ENCODE measurements at regions not wholly inside any gene's neighbourhood (a gene's known extent, or its start where the extent isn't known, plus 50 kb on each side); places are given as distances from the start of the nearest gene placed in this dataset.

GRCh38 chr4:145307120-145307519, 126.7 kb upstream of the OTUD4 start:
- no peak for TF ChIP-seq JUND (IDR thresholded peaks at IDR 0.05; ENCODE audit: low read depth)
- DNase-seq (ENCODE audit: low read depth in 1 of 2, low spot score in 1 of 2): no peak
- in situ Hi-C loops (cut with HindIII; ENCODE audit: low pct_unique_long_range_greater_than_20kb, low sequenced_read_pairs): no loop called here

GRCh38 chr4:145302725-145303124, 122.3 kb upstream of the OTUD4 start:
- DNase-seq (ENCODE audit: low read depth in 1 of 2, low spot score in 1 of 2): no peak
- in situ Hi-C loops (cut with HindIII; ENCODE audit: low pct_unique_long_range_greater_than_20kb, low sequenced_read_pairs): no loop called here
- no peak for TF ChIP-seq JUND (IDR thresholded peaks at IDR 0.05; ENCODE audit: low read depth)

GRCh38 chr4:145301386-145302080, 121.1 kb upstream of the OTUD4 start:
- in situ Hi-C loops (cut with HindIII; ENCODE audit: low pct_unique_long_range_greater_than_20kb, low sequenced_read_pairs): no loop called here
- no peak for DNase-seq (ENCODE audit: low read depth in 1 of 2, low spot score in 1 of 2)
- no peak for TF ChIP-seq JUND (IDR thresholded peaks at IDR 0.05; ENCODE audit: low read depth)

- no peak for TF ChIP-seq JUND (IDR thresholded peaks at IDR 0.05; ENCODE audit: low read depth)
- in situ Hi-C loops (cut with HindIII; ENCODE audit: low pct_unique_long_range_greater_than_20kb, low sequenced_read_pairs): no loop called here
- DNase-seq (ENCODE audit: low read depth in 1 of 2, low spot score in 1 of 2): no peak
These were observed 119.1 kb upstream of the OTUD4 start for GRCh38 chr4:145299380-145300076.

- TF ChIP-seq JUND (IDR thresholded peaks at IDR 0.05; ENCODE audit: low read depth): no peak
- in situ Hi-C loops (cut with HindIII; ENCODE audit: low pct_unique_long_range_greater_than_20kb, low sequenced_read_pairs): no loop called here
These were observed 118.5 kb upstream of the OTUD4 start for GRCh38 chr4:145298885-145299284.

GRCh38 chr4:145297556-145297955, 117.2 kb upstream of the OTUD4 start:
- no peak for DNase-seq (ENCODE audit: low read depth in 1 of 2, low spot score in 1 of 2)
- TF ChIP-seq JUND (IDR thresholded peaks at IDR 0.05; ENCODE audit: low read depth): no peak
- in situ Hi-C loops (cut with HindIII; ENCODE audit: low pct_unique_long_range_greater_than_20kb, low sequenced_read_pairs): no loop called here

More at GRCh38 chr4:145298885-145299284, 118.5 kb upstream of the OTUD4 start:
- peak in 1 of 2 experiments; percentile 13 for DNase-seq (ENCODE audit: low read depth in 1 of 2, low spot score in 1 of 2)

GRCh38 chr4:145295547-145295946, 115.2 kb upstream of the OTUD4 start:
- in situ Hi-C loops (cut with HindIII; ENCODE audit: low pct_unique_long_range_greater_than_20kb, low sequenced_read_pairs): no loop called here
- no peak for TF ChIP-seq JUND (IDR thresholded peaks at IDR 0.05; ENCODE audit: low read depth)

GRCh38 chr4:145295122-145295521, 114.7 kb upstream of the OTUD4 start:
- in situ Hi-C loops (cut with HindIII; ENCODE audit: low pct_unique_long_range_greater_than_20kb, low sequenced_read_pairs): no loop called here
- TF ChIP-seq JUND (IDR thresholded peaks at IDR 0.05; ENCODE audit: low read depth): no peak
- no peak for DNase-seq (ENCODE audit: low read depth in 1 of 2, low spot score in 1 of 2)

More at GRCh38 chr4:145295547-145295946, 115.2 kb upstream of the OTUD4 start:
- no peak for DNase-seq (ENCODE audit: low read depth in 1 of 2, low spot score in 1 of 2)

GRCh38 chr4:145293658-145294057, 113.3 kb upstream of the OTUD4 start:
- no peak for DNase-seq (ENCODE audit: low read depth in 1 of 2, low spot score in 1 of 2)
- TF ChIP-seq JUND (IDR thresholded peaks at IDR 0.05; ENCODE audit: low read depth): no peak
- in situ Hi-C loops (cut with HindIII; ENCODE audit: low pct_unique_long_range_greater_than_20kb, low sequenced_read_pairs): no loop called here

GRCh38 chr4:145290955-145291354, 110.6 kb upstream of the OTUD4 start:
- DNase-seq (ENCODE audit: low read depth in 1 of 2, low spot score in 1 of 2): no peak
- no peak for TF ChIP-seq JUND (IDR thresholded peaks at IDR 0.05; ENCODE audit: low read depth)
- in situ Hi-C loops (cut with HindIII; ENCODE audit: low pct_unique_long_range_greater_than_20kb, low sequenced_read_pairs): no loop called here

- in situ Hi-C loops (cut with HindIII; ENCODE audit: low pct_unique_long_range_greater_than_20kb, low sequenced_read_pairs): no loop called here
These were observed 109.2 kb upstream of the OTUD4 start for GRCh38 chr4:145289403-145290076.

GRCh38 chr4:145287351-145287750, 107.0 kb upstream of the OTUD4 start:
- no peak for TF ChIP-seq JUND (IDR thresholded peaks at IDR 0.05; ENCODE audit: low read depth)
- no peak for DNase-seq (ENCODE audit: low read depth in 1 of 2, low spot score in 1 of 2)
- in situ Hi-C loops (cut with HindIII; ENCODE audit: low pct_unique_long_range_greater_than_20kb, low sequenced_read_pairs): no loop called here

More at GRCh38 chr4:145289403-145290076, 109.2 kb upstream of the OTUD4 start:
- no peak for TF ChIP-seq JUND (IDR thresholded peaks at IDR 0.05; ENCODE audit: low read depth)
- no peak for DNase-seq (ENCODE audit: low read depth in 1 of 2, low spot score in 1 of 2)

- TF ChIP-seq JUND (IDR thresholded peaks at IDR 0.05; ENCODE audit: low read depth): no peak
- no peak for DNase-seq (ENCODE audit: low read depth in 1 of 2, low spot score in 1 of 2)
- in situ Hi-C loops (cut with HindIII; ENCODE audit: low pct_unique_long_range_greater_than_20kb, low sequenced_read_pairs): no loop called here
These were observed 105.5 kb upstream of the OTUD4 start for GRCh38 chr4:145285928-145286327.
